Loucy (cell line): ENCODE measurements at regions not wholly inside any gene's neighbourhood (a gene's known extent, or its start where the extent isn't known, plus 50 kb on each side); places are given as distances from the start of the nearest gene placed in this dataset.

Experiments used
- H2AFZ ChIP-seq: fragments of 200-600 bp; sonication (generic); 2 replicates; pipeline ENCODE4 v1.6.0; 2016; ENCODE audit warnings: antibody characterized with exemption, mild to moderate bottlenecking, low read length, moderate library complexity
- H3F3A ChIP-seq: fragments of 200-600 bp; 2 replicates; pipeline ENCODE4 v1.6.0; 2016; ENCODE audit warnings: antibody characterized with exemption, low read depth, mild to moderate bottlenecking
- H3K27me3 ChIP-seq: fragments of 200-600 bp; sonication (generic); 2 replicates; pipeline ENCODE4 v1.6.1; 2014; ENCODE audit warnings: low read length, mild to moderate bottlenecking; ENCODE audit not compliant: insufficient read depth, poor library complexity, severe bottlenecking
- H3K36me3 ChIP-seq: fragments of 200-600 bp; sonication (generic); 2 replicates; pipeline ENCODE4 v1.6.1; 2016; ENCODE audit warnings: low read length; ENCODE audit not compliant: insufficient read depth
- H3K4me1 ChIP-seq: fragments of 200-600 bp; sonication (generic); 2 replicates; pipeline ENCODE4 v1.5.1; 2014; ENCODE audit warnings: low read length, mild to moderate bottlenecking; ENCODE audit not compliant: insufficient read depth, poor library complexity, severe bottlenecking
- H3K4me2 ChIP-seq: fragments of 200-600 bp; sonication (generic); 2 replicates; pipeline ENCODE4 v1.6.0; 2014; ENCODE audit warnings: antibody characterized with exemption, low read length, low read depth, mild to moderate bottlenecking; ENCODE audit not compliant: poor library complexity, severe bottlenecking
- H3K4me3 ChIP-seq: fragments of 200-600 bp; sonication (generic); 2 replicates; pipeline ENCODE4 v1.5.1; 2014; ENCODE audit warnings: low read length, mild to moderate bottlenecking, mixed read lengths; ENCODE audit not compliant: poor library complexity, severe bottlenecking
- H3K79me2 ChIP-seq: fragments of 200-600 bp; sonication (generic); 2 replicates; pipeline ENCODE4 v1.6.1; 2014; ENCODE audit warnings: low read length; ENCODE audit not compliant: insufficient read depth
- H3K9ac ChIP-seq: fragments of 200-600 bp; sonication (generic); 2 replicates; pipeline ENCODE4 v1.6.0; 2014; ENCODE audit warnings: mild to moderate bottlenecking, low read depth, low read length, moderate library complexity; ENCODE audit not compliant: poor library complexity, severe bottlenecking
- H3K9me2 ChIP-seq: fragments of 200-600 bp; sonication (generic); replicated peaks from 2 replicates; pipeline ENCODE4 v1.6.1; 2016; ENCODE audit warnings: low read depth, low read length, mixed read lengths
- H3K9me3 ChIP-seq: fragments of 200-600 bp; sonication (generic); 2 replicates; pipeline ENCODE4 v1.6.1; 2014; ENCODE audit warnings: mild to moderate bottlenecking, antibody characterized with exemption, low read length, low read depth; ENCODE audit not compliant: insufficient read depth
- H4K20me1 ChIP-seq: fragments of 200-600 bp; sonication (generic); 2 replicates; pipeline ENCODE4 v1.6.0; 2014; ENCODE audit warnings: antibody characterized with exemption, low read length, mild to moderate bottlenecking; ENCODE audit not compliant: insufficient read depth, poor library complexity, severe bottlenecking
- CTCF ChIP-seq: fragments of 200-600 bp; sonication (generic); conservative IDR thresholded peaks from 2 replicates; pipeline ENCODE4 v1.5.1; 2014; ENCODE audit warnings: mild to moderate bottlenecking, antibody characterized with exemption, low read length
- EZH2phosphoT487 ChIP-seq: fragments of 200-600 bp; IDR thresholded peaks from 2 replicates; pipeline ENCODE4 v1.6.1; 2018; ENCODE audit warnings: antibody characterized with exemption, mild to moderate bottlenecking, moderate library complexity, borderline replicate concordance

DNA sequence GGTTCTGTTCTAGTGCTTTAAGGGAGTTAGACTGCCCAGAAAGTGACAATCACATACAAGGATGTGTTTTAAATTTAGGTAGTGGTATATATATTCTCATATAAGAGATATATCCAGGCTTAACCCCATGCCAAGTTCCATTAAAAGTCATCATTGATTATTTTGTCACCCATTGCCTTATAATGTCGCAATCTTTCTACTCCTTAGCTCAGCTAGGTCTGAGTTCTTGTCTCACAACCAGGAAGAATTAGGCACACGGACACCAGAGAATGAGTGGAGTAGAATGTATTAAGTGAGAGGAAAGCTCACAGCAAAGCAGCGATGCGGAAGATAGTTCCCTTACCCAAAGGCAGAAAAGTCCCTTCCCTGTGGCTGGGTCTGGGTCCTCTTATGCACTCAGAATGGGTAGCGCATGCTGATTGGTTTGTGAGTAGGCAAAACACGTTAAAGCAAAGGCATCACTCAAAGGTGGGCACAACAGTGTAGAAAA is 197.2 kb upstream of the AHR start:
- Histone ChIP-seq H3K36me3 (no peaks in the 10 kb centered on the region), H3F3A (no peaks in the 10 kb centered on the region), H3K79me2 (no peaks in the 10 kb centered on the region), H3K4me3 (no peak overlapping the region), H3K27me3 (no peaks in the 10 kb centered on the region), H2AFZ (no peak overlapping the region), H3K9me2 (no peaks in the 10 kb centered on the region), H4K20me1 (no peaks in the 10 kb centered on the region), H3K4me1 (peaks cover 5% of the 10 kb centered on the region), H3K9me3 (no peaks in the 10 kb centered on the region), H3K4me2 (no peak overlapping the region), H3K9ac (no peak overlapping the region)
- TF ChIP-seq CTCF (no peak), EZH2phosphoT487 (no peak)

DNA sequence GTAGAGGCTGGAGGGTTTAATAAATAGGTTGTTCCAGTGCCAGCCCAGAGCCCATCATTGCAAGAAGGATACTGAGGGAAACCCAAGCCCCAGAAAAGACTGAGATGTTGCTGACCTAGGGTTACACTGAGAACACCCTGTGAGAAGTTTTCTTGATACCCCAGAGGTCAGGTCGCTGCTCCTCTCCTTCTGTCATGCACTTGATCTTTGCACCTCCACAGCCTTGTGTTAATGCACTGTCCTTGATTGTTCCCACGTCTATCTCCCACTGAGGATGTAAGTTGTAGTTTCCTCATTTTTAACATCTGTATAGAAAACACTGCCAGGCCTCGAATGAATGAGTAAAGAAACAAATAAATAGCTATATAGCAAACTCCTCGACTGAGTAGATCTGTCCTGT is 195.3 kb upstream of the AHR start:
- Histone ChIP-seq H3K4me1 (no peaks in the 10 kb centered on the region), H3K9ac (no peak overlapping the region), H3K36me3 (no peaks in the 10 kb centered on the region), H3K27me3 (no peaks in the 10 kb centered on the region), H3K4me2 (no peak overlapping the region), H3K4me3 (no peak overlapping the region), H3F3A (no peaks in the 10 kb centered on the region), H4K20me1 (no peaks in the 10 kb centered on the region), H3K9me2 (no peaks in the 10 kb centered on the region), H2AFZ (no peak overlapping the region), H3K79me2 (no peaks in the 10 kb centered on the region), H3K9me3 (no peaks in the 10 kb centered on the region)
- TF ChIP-seq EZH2phosphoT487 (no peak), CTCF (no peak)

DNA sequence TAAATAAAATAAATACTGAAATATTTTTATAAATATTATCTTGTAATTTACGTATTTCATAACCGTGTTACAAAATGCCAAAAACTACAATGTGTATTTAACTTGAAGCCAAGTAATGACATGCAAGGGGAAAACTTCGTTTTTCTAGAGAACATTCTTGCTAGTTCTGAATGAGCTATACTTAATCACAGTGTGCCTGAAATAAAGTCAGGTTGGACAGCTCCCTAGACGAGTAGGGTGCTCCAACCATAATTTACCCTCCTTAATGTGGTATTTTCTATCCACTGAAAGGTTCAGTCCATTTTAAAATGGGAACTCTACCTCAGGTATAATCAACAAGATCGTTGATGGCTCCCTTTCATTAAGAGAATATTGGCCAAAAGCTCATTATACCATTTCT is 194.5 kb upstream of the AHR start:
- Histone ChIP-seq H2AFZ (no peak overlapping the region), H3K9ac (no peak overlapping the region), H3K9me3 (no peaks in the 10 kb centered on the region), H3K36me3 (no peaks in the 10 kb centered on the region), H3K27me3 (no peaks in the 10 kb centered on the region), H3K4me1 (no peaks in the 10 kb centered on the region), H3K79me2 (no peaks in the 10 kb centered on the region), H3K9me2 (no peaks in the 10 kb centered on the region), H3K4me3 (no peak overlapping the region), H4K20me1 (no peaks in the 10 kb centered on the region), H3K4me2 (no peak overlapping the region), H3F3A (no peaks in the 10 kb centered on the region)
- TF ChIP-seq CTCF (no peak), EZH2phosphoT487 (no peak)
